Ishikawa (cell line): ENCODE measurements at regions not wholly inside any gene's neighbourhood (a gene's known extent, or its start where the extent isn't known, plus 50 kb on each side); places are given as distances from the start of the nearest gene placed in this dataset.

ENCODE experiments used
- REST ChIP-seq: IDR thresholded peaks from 2 replicates; pipeline ENCODE4 v1.6.1; 2012; ENCODE audit warnings: low read depth, mild to moderate bottlenecking
- YY1 ChIP-seq: IDR thresholded peaks from 2 replicates; pipeline ENCODE4 v1.6.1; 2012; ENCODE audit warnings: low read depth

GRCh38 chr5:56518820-56519219, 285.7 kb upstream of the ANKRD55 start:
- TF ChIP-seq YY1 (no peak), REST (no peak)
